ENCODE measurements at regions not wholly inside any gene's neighbourhood (a gene's known extent, or its start where the extent isn't known, plus 50 kb on each side); places are given as distances from the start of the nearest gene placed in this dataset.

- H3K4me1 ChIP-seq (ENCODE audit: control insufficient read depth, insufficient read depth, low read length), result no peaks in the 10 kb centered on the region
- no peaks in the 10 kb centered on the region for H3K27me3 ChIP-seq (ENCODE audit: control insufficient read depth, insufficient read depth, low read length)
- H3K27ac ChIP-seq (ENCODE audit: low read length), result no peak overlapping the region
- no peaks in the 10 kb centered on the region for H3K36me3 ChIP-seq (ENCODE audit: control insufficient read depth, insufficient read depth, low read length)
- no peak for DNase-seq (ENCODE audit: low read depth, low spot score)
- WGBS (ENCODE audit: insufficient coverage, insufficient read length), result no CpG with 5 or more reads among the region's 5 CpGs
- H3K9me3 ChIP-seq (ENCODE audit: control insufficient read depth, insufficient read depth, low read length), result peaks cover 19% of the 10 kb centered on the region
- no peak overlapping the region for H3K4me3 ChIP-seq (ENCODE audit: low read length)
Measured at GRCh38 chr7:67588631-67589030, 592.0 kb downstream of the TYW1 start.

- H3K27ac ChIP-seq (ENCODE audit: low read length), result no peak overlapping the region
- no peaks in the 10 kb centered on the region for H3K27me3 ChIP-seq (ENCODE audit: control insufficient read depth, insufficient read depth, low read length)
- no peaks in the 10 kb centered on the region for H3K4me1 ChIP-seq (ENCODE audit: control insufficient read depth, insufficient read depth, low read length)
- no peak overlapping the region for H3K4me3 ChIP-seq (ENCODE audit: low read length)
- H3K9me3 ChIP-seq (ENCODE audit: control insufficient read depth, insufficient read depth, low read length), result peaks cover 24% of the 10 kb centered on the region
- DNase-seq (ENCODE audit: low read depth, low spot score), result no peak
- no peaks in the 10 kb centered on the region for H3K36me3 ChIP-seq (ENCODE audit: control insufficient read depth, insufficient read depth, low read length)
- no CpG with 5 or more reads among the region's 10 CpGs for WGBS (ENCODE audit: insufficient coverage, insufficient read length)
Measured at GRCh38 chr7:67589183-67589582, 592.5 kb downstream of the TYW1 start.

- Histone ChIP-seq H3K4me1 (ENCODE audit: control insufficient read depth, insufficient read depth, low read length) (no peaks in the 10 kb centered on the region), H3K27ac (ENCODE audit: low read length) (no peak overlapping the region), H3K27me3 (ENCODE audit: control insufficient read depth, insufficient read depth, low read length) (no peaks in the 10 kb centered on the region), H3K9me3 (ENCODE audit: control insufficient read depth, insufficient read depth, low read length) (peaks cover 29% of the 10 kb centered on the region), H3K36me3 (ENCODE audit: control insufficient read depth, insufficient read depth, low read length) (no peaks in the 10 kb centered on the region), H3K4me3 (ENCODE audit: low read length) (no peak overlapping the region)
- DNase-seq (ENCODE audit: low read depth, low spot score), result no peak
- no CpG with 5 or more reads among the region's 3 CpGs for WGBS (ENCODE audit: insufficient coverage, insufficient read length)
Measured at GRCh38 chr7:67590649-67591048, 594.0 kb downstream of the TYW1 start.

GRCh38 chr7:67593794-67594193 lies 597.2 kb downstream of the TYW1 start:
- Histone ChIP-seq H3K36me3 (ENCODE audit: control insufficient read depth, insufficient read depth, low read length) (no peaks in the 10 kb centered on the region), H3K4me1 (ENCODE audit: control insufficient read depth, insufficient read depth, low read length) (no peaks in the 10 kb centered on the region), H3K9me3 (ENCODE audit: control insufficient read depth, insufficient read depth, low read length) (peaks cover 33% of the 10 kb centered on the region), H3K27me3 (ENCODE audit: control insufficient read depth, insufficient read depth, low read length) (no peaks in the 10 kb centered on the region), H3K27ac (ENCODE audit: low read length) (no peak overlapping the region), H3K4me3 (ENCODE audit: low read length) (no peak overlapping the region)
- DNase-seq (ENCODE audit: low read depth, low spot score), result no peak
- WGBS (ENCODE audit: insufficient coverage, insufficient read length), result no CpG with 5 or more reads among the region's 6 CpGs

- Histone ChIP-seq H3K27ac (ENCODE audit: low read length) (no peak overlapping the region), H3K36me3 (ENCODE audit: control insufficient read depth, insufficient read depth, low read length) (no peaks in the 10 kb centered on the region), H3K27me3 (ENCODE audit: control insufficient read depth, insufficient read depth, low read length) (no peaks in the 10 kb centered on the region), H3K9me3 (ENCODE audit: control insufficient read depth, insufficient read depth, low read length) (peaks cover 31% of the 10 kb centered on the region), H3K4me1 (ENCODE audit: control insufficient read depth, insufficient read depth, low read length) (no peaks in the 10 kb centered on the region), H3K4me3 (ENCODE audit: low read length) (no peak overlapping the region)
- DNase-seq (ENCODE audit: low read depth, low spot score), result no peak
- WGBS (ENCODE audit: insufficient coverage, insufficient read length), result no CpG with 5 or more reads among the region's 15 CpGs
Measured at GRCh38 chr7:67595431-67596180, 599.0 kb downstream of the TYW1 start.

- Histone ChIP-seq H3K4me3 (ENCODE audit: low read length) (no peak overlapping the region), H3K36me3 (ENCODE audit: control insufficient read depth, insufficient read depth, low read length) (no peaks in the 10 kb centered on the region), H3K27me3 (ENCODE audit: control insufficient read depth, insufficient read depth, low read length) (no peaks in the 10 kb centered on the region), H3K27ac (ENCODE audit: low read length) (no peak overlapping the region), H3K9me3 (ENCODE audit: control insufficient read depth, insufficient read depth, low read length) (peaks cover 33% of the 10 kb centered on the region), H3K4me1 (ENCODE audit: control insufficient read depth, insufficient read depth, low read length) (no peaks in the 10 kb centered on the region)
- WGBS (ENCODE audit: insufficient coverage, insufficient read length), result no CpG with 5 or more reads among the region's 3 CpGs
- DNase-seq (ENCODE audit: low read depth, low spot score), result no peak
Measured at GRCh38 chr7:67597161-67597560, 600.5 kb downstream of the TYW1 start.

- Histone ChIP-seq H3K9me3 (ENCODE audit: control insufficient read depth, insufficient read depth, low read length) (peaks cover 28% of the 10 kb centered on the region), H3K27me3 (ENCODE audit: control insufficient read depth, insufficient read depth, low read length) (no peaks in the 10 kb centered on the region), H3K36me3 (ENCODE audit: control insufficient read depth, insufficient read depth, low read length) (no peaks in the 10 kb centered on the region), H3K4me3 (ENCODE audit: low read length) (no peak overlapping the region), H3K4me1 (ENCODE audit: control insufficient read depth, insufficient read depth, low read length) (no peaks in the 10 kb centered on the region), H3K27ac (ENCODE audit: low read length) (no peak overlapping the region)
- no peak for DNase-seq (ENCODE audit: low read depth, low spot score)
Measured at GRCh38 chr7:67598469-67598868, 601.8 kb downstream of the TYW1 start.

GRCh38 chr7:67599331-67600062 lies 602.9 kb downstream of the TYW1 start:
- Histone ChIP-seq H3K9me3 (ENCODE audit: control insufficient read depth, insufficient read depth, low read length) (peaks cover 25% of the 10 kb centered on the region), H3K4me1 (ENCODE audit: control insufficient read depth, insufficient read depth, low read length) (no peaks in the 10 kb centered on the region), H3K4me3 (ENCODE audit: low read length) (no peak overlapping the region), H3K27ac (ENCODE audit: low read length) (no peak overlapping the region), H3K36me3 (ENCODE audit: control insufficient read depth, insufficient read depth, low read length) (no peaks in the 10 kb centered on the region), H3K27me3 (ENCODE audit: control insufficient read depth, insufficient read depth, low read length) (no peaks in the 10 kb centered on the region)
- WGBS (ENCODE audit: insufficient coverage, insufficient read length), result no CpG with 5 or more reads among the region's 10 CpGs
- DNase-seq (ENCODE audit: low read depth, low spot score), result no peak

GRCh38 chr7:67602246-67602887 lies 605.7 kb downstream of the TYW1 start:
- no peaks in the 10 kb centered on the region for H3K36me3 ChIP-seq (ENCODE audit: control insufficient read depth, insufficient read depth, low read length)
- no peaks in the 10 kb centered on the region for H3K27me3 ChIP-seq (ENCODE audit: control insufficient read depth, insufficient read depth, low read length)
- H3K4me1 ChIP-seq (ENCODE audit: control insufficient read depth, insufficient read depth, low read length), result no peaks in the 10 kb centered on the region
- H3K9me3 ChIP-seq (ENCODE audit: control insufficient read depth, insufficient read depth, low read length), result peaks cover 30% of the 10 kb centered on the region
- no peak overlapping the region for H3K4me3 ChIP-seq (ENCODE audit: low read length)
- no peak overlapping the region for H3K27ac ChIP-seq (ENCODE audit: low read length)
- no CpG with 5 or more reads among the region's 12 CpGs for WGBS (ENCODE audit: insufficient coverage, insufficient read length)
- DNase-seq (ENCODE audit: low read depth, low spot score), result no peak

GRCh38 chr7:67604461-67605386 lies 608.1 kb downstream of the TYW1 start:
- no CpG with 5 or more reads among the region's 2 CpGs for WGBS (ENCODE audit: insufficient coverage, insufficient read length)
- H3K27ac ChIP-seq (ENCODE audit: low read length), result no peak overlapping the region
- H3K36me3 ChIP-seq (ENCODE audit: control insufficient read depth, insufficient read depth, low read length), result no peaks in the 10 kb centered on the region
- H3K4me1 ChIP-seq (ENCODE audit: control insufficient read depth, insufficient read depth, low read length), result no peaks in the 10 kb centered on the region
- H3K27me3 ChIP-seq (ENCODE audit: control insufficient read depth, insufficient read depth, low read length), result no peaks in the 10 kb centered on the region
- no peak for DNase-seq (ENCODE audit: low read depth, low spot score)
- peaks cover 24% of the 10 kb centered on the region for H3K9me3 ChIP-seq (ENCODE audit: control insufficient read depth, insufficient read depth, low read length)
- no peak overlapping the region for H3K4me3 ChIP-seq (ENCODE audit: low read length)

Data from iPS DF 6.9 (cell line).